HG03139 (cell line): ENCODE measurements at regions not wholly inside any gene's neighbourhood (a gene's known extent, or its start where the extent isn't known, plus 50 kb on each side); places are given as distances from the start of the nearest gene placed in this dataset.

Experiments used
- ATAC-seq: cut with Tn5 transposase; IDR thresholded peaks from one replicate; pipeline ENCODE4 v1.9.1; 2021; ENCODE audit not compliant: unreplicated experiment

- ATAC-seq, result no peak
Measured at GRCh38 chr2:729376-729861, 52.2 kb upstream of the TMEM18 start.

GRCh38 chr2:728165-728564, 51.0 kb upstream of the TMEM18 start:
- ATAC-seq, result no peak

GRCh38 chr2:727071-727470, 49.9 kb upstream of the TMEM18 start:
- peak; percentile 90 for ATAC-seq
